ENCODE measurements at regions not wholly inside any gene's neighbourhood (a gene's known extent, or its start where the extent isn't known, plus 50 kb on each side); places are given as distances from the start of the nearest gene placed in this dataset.

DNA sequence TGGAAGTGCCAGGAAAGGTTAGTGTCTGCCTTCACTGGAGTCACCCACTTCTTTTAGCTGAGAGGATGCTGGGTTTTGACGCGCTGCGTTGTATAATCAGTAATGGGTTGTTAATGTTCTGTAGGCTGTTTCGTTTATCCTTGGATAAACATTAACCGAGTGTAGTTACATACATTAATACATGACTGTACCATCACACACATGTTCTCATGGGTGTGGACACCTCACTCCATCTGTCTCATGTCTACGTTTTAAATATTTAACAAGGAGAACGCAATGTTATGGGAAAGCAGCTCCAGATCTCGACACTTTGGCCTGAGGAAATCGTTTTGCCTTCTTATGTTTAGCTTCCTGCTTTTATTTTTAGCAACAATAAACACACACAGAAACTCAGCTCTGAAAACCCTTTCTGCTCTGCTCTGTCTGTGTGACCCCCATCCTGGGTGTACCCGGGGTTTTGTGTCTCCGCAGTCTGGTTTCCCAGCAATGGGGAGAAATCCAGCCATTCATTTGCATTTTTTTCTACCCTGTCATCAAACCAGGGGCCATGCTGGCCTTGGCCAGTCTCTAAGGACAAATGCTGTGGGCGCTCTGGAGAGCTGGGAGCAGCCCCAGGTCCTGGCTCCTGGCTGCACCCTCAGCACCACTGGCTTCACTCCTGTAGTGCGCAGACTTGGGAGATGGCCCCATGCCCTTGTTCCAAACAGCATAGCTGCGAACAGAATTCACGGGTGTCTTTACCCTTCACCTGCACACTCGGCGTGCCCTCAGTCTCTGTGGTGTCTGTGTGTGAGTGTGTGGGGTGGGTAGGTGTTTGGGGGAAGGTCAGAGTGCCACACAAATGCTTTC, 110.8 kb downstream of the ERMARD start:
- H3K4me1 ChIP-seq (ENCODE audit: control extremely low read depth in 1 of 4, control insufficient read depth in 4 of 4, insufficient read depth in 4 of 4, low read length in 3 of 4): no peaks in the 10 kb centered on the region
- WGBS (ENCODE audit: insufficient coverage): 72% methylated on average over 11 of the region's 17 CpGs
- no peaks in the 10 kb centered on the region for H3K36me3 ChIP-seq (ENCODE audit: control insufficient read depth in 4 of 4, insufficient read depth in 4 of 4, low read length in 3 of 4)
- H3K27me3 ChIP-seq (replicated peaks in 2 of 5; ENCODE audit: control insufficient read depth in 4 of 5, insufficient read depth in 5 of 5, low read length in 4 of 5): peaks cover 0 to 2% (median 0%) of the 10 kb centered on the region in 5 experiments
- H3K27ac ChIP-seq (ENCODE audit: insufficient read depth in 1 of 2, low read depth in 1 of 2, low read length in 2 of 2, poor library complexity in 1 of 2, severe bottlenecking in 2 of 2): no peak overlapping the region
- ChIA-PET CTCF (interaction anchor here (1.3 kb wide), 1 partner anchor 31 kb away, joined by 3 read pairs; no protein-coding TSS in a partner anchor), POLR2A (no interaction called here)
- no peak overlapping the region for H3K4me3 ChIP-seq (ENCODE audit: control insufficient read depth in 1 of 7, extremely low read depth in 1 of 7, insufficient read depth in 4 of 7, low read depth in 2 of 7, low read length in 6 of 7)
- no peak for DNase-seq
- peaks cover 0 to 11% (median 6%) of the 10 kb centered on the region in 5 experiments for H3K9me3 ChIP-seq (ENCODE audit: control extremely low read depth in 1 of 5, control insufficient read depth in 4 of 5, insufficient read depth in 2 of 5, low read depth in 1 of 5, low read length in 4 of 5)

- CTCF ChIA-PET: interaction anchor here (1.3 kb wide), 1 partner anchor 30 kb away, joined by 3 read pairs; no protein-coding TSS in a partner anchor
- WGBS (ENCODE audit: insufficient coverage): 94% methylated on average over 17 of the region's 17 CpGs
Measured at GRCh38 chr6:169861431-169862042, 110.1 kb downstream of the ERMARD start.

GRCh38 chr6:169859978-169860703, 108.7 kb downstream of the ERMARD start:
- H3K27me3 ChIP-seq (replicated peaks in 2 of 5; ENCODE audit: control insufficient read depth in 4 of 5, insufficient read depth in 5 of 5, low read length in 4 of 5): peaks cover 0 to 2% (median 0%) of the 10 kb centered on the region in 5 experiments
- H3K4me3 ChIP-seq (ENCODE audit: control insufficient read depth in 1 of 7, extremely low read depth in 1 of 7, insufficient read depth in 4 of 7, low read depth in 2 of 7, low read length in 6 of 7): no peak overlapping the region
- POLR2A ChIA-PET: no interaction called here
- H3K27ac ChIP-seq (ENCODE audit: insufficient read depth in 1 of 2, low read depth in 1 of 2, low read length in 2 of 2, poor library complexity in 1 of 2, severe bottlenecking in 2 of 2): no peak overlapping the region
- H3K4me1 ChIP-seq (ENCODE audit: control extremely low read depth in 1 of 4, control insufficient read depth in 4 of 4, insufficient read depth in 4 of 4, low read length in 3 of 4): no peaks in the 10 kb centered on the region
- WGBS (ENCODE audit: insufficient coverage): 80% methylated on average over 17 of the region's 18 CpGs
- no peaks in the 10 kb centered on the region for H3K36me3 ChIP-seq (ENCODE audit: control insufficient read depth in 4 of 4, insufficient read depth in 4 of 4, low read length in 3 of 4)
- H3K9me3 ChIP-seq (ENCODE audit: control extremely low read depth in 1 of 5, control insufficient read depth in 4 of 5, insufficient read depth in 2 of 5, low read depth in 1 of 5, low read length in 4 of 5): peaks cover 0 to 11% (median 6%) of the 10 kb centered on the region in 5 experiments
- CTCF ChIA-PET: no interaction called here
- DNase-seq: no peak

More at GRCh38 chr6:169861431-169862042, 110.1 kb downstream of the ERMARD start:
- POLR2A ChIA-PET: no interaction called here
- Histone ChIP-seq H3K36me3 (ENCODE audit: control insufficient read depth in 4 of 4, insufficient read depth in 4 of 4, low read length in 3 of 4) (no peaks in the 10 kb centered on the region), H3K27ac (ENCODE audit: insufficient read depth in 1 of 2, low read depth in 1 of 2, low read length in 2 of 2, poor library complexity in 1 of 2, severe bottlenecking in 2 of 2) (no peak overlapping the region), H3K4me3 (ENCODE audit: control insufficient read depth in 1 of 7, extremely low read depth in 1 of 7, insufficient read depth in 4 of 7, low read depth in 2 of 7, low read length in 6 of 7) (no peak overlapping the region), H3K9me3 (ENCODE audit: control extremely low read depth in 1 of 5, control insufficient read depth in 4 of 5, insufficient read depth in 2 of 5, low read depth in 1 of 5, low read length in 4 of 5) (peaks cover 0 to 11% (median 6%) of the 10 kb centered on the region in 5 experiments), H3K4me1 (ENCODE audit: control extremely low read depth in 1 of 4, control insufficient read depth in 4 of 4, insufficient read depth in 4 of 4, low read length in 3 of 4) (no peaks in the 10 kb centered on the region), H3K27me3 (replicated peaks in 2 of 5; ENCODE audit: control insufficient read depth in 4 of 5, insufficient read depth in 5 of 5, low read length in 4 of 5) (peaks cover 0 to 2% (median 0%) of the 10 kb centered on the region in 5 experiments)
- no peak for DNase-seq

GRCh38 chr6:169859401-169859977, 108.1 kb downstream of the ERMARD start:
- CTCF ChIA-PET: no interaction called here
- Histone ChIP-seq H3K9me3 (ENCODE audit: control extremely low read depth in 1 of 5, control insufficient read depth in 4 of 5, insufficient read depth in 2 of 5, low read depth in 1 of 5, low read length in 4 of 5) (peaks cover 0 to 14% (median 6%) of the 10 kb centered on the region in 5 experiments), H3K27me3 (replicated peaks in 2 of 5; ENCODE audit: control insufficient read depth in 4 of 5, insufficient read depth in 5 of 5, low read length in 4 of 5) (peaks cover 0 to 2% (median 0%) of the 10 kb centered on the region in 5 experiments), H3K36me3 (ENCODE audit: control insufficient read depth in 4 of 4, insufficient read depth in 4 of 4, low read length in 3 of 4) (no peaks in the 10 kb centered on the region), H3K4me3 (ENCODE audit: control insufficient read depth in 1 of 7, extremely low read depth in 1 of 7, insufficient read depth in 4 of 7, low read depth in 2 of 7, low read length in 6 of 7) (no peak overlapping the region), H3K27ac (ENCODE audit: insufficient read depth in 1 of 2, low read depth in 1 of 2, low read length in 2 of 2, poor library complexity in 1 of 2, severe bottlenecking in 2 of 2) (no peak overlapping the region), H3K4me1 (ENCODE audit: control extremely low read depth in 1 of 4, control insufficient read depth in 4 of 4, insufficient read depth in 4 of 4, low read length in 3 of 4) (no peaks in the 10 kb centered on the region)
- 95% methylated on average over 7 of the region's 7 CpGs for WGBS (ENCODE audit: insufficient coverage)
- no peak for DNase-seq
- POLR2A ChIA-PET: no interaction called here

- ChIA-PET POLR2A (no interaction called here), CTCF (interaction anchor here (1.5 kb wide), 1 partner anchor 28 kb away, joined by 4 read pairs; no protein-coding TSS in a partner anchor)
- no peak for DNase-seq
- peaks cover 0 to 2% (median 0%) of the 10 kb centered on the region in 5 experiments for H3K27me3 ChIP-seq (replicated peaks in 2 of 5; ENCODE audit: control insufficient read depth in 4 of 5, insufficient read depth in 5 of 5, low read length in 4 of 5)
- no peak overlapping the region for H3K4me3 ChIP-seq (ENCODE audit: control insufficient read depth in 1 of 7, extremely low read depth in 1 of 7, insufficient read depth in 4 of 7, low read depth in 2 of 7, low read length in 6 of 7)
- H3K27ac ChIP-seq (ENCODE audit: insufficient read depth in 1 of 2, low read depth in 1 of 2, low read length in 2 of 2, poor library complexity in 1 of 2, severe bottlenecking in 2 of 2): no peak overlapping the region
- no peaks in the 10 kb centered on the region for H3K4me1 ChIP-seq (ENCODE audit: control extremely low read depth in 1 of 4, control insufficient read depth in 4 of 4, insufficient read depth in 4 of 4, low read length in 3 of 4)
- no peaks in the 10 kb centered on the region for H3K36me3 ChIP-seq (ENCODE audit: control insufficient read depth in 4 of 4, insufficient read depth in 4 of 4, low read length in 3 of 4)
- 95% methylated on average over 10 of the region's 10 CpGs for WGBS (ENCODE audit: insufficient coverage)
- peaks cover 0 to 14% (median 6%) of the 10 kb centered on the region in 5 experiments for H3K9me3 ChIP-seq (ENCODE audit: control extremely low read depth in 1 of 5, control insufficient read depth in 4 of 5, insufficient read depth in 2 of 5, low read depth in 1 of 5, low read length in 4 of 5)
Measured at GRCh38 chr6:169858935-169859351, 107.5 kb downstream of the ERMARD start.

DNA sequence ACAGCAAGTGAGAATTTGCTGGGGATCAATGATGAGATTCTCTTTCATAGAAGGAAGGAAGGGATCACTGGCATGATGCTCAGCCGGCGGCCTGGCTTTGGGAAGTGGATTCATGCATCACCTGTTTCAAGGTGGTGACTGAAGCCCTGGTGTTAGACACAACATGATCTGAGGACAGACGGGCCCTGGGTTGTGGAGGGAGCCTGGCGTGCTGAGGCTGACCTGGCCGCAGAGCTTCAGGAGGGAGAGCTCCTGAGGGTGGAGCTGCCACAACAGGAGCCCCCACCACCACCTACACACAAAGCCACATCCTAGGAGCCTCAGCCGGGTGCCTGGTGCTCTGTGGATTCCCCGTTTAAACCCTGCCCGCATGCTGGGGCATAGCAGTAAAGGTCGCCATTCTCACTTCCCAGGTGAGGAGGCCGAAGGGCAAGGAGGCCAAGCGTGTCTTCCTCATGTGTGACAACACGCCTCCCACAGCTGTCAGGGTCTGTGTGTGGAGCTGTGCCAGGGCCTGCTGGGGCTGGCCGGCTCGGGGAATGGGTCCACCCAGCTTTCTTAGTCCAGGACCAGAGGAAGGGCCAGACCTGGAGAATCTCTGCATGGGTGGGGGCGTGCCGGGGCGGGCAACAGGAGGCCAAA, 107.0 kb downstream of the ERMARD start:
- Histone ChIP-seq H3K27ac (ENCODE audit: insufficient read depth in 1 of 2, low read depth in 1 of 2, low read length in 2 of 2, poor library complexity in 1 of 2, severe bottlenecking in 2 of 2) (no peak overlapping the region), H3K4me1 (ENCODE audit: control extremely low read depth in 1 of 4, control insufficient read depth in 4 of 4, insufficient read depth in 4 of 4, low read length in 3 of 4) (no peaks in the 10 kb centered on the region), H3K36me3 (ENCODE audit: control insufficient read depth in 4 of 4, insufficient read depth in 4 of 4, low read length in 3 of 4) (no peaks in the 10 kb centered on the region), H3K27me3 (replicated peaks in 2 of 5; ENCODE audit: control insufficient read depth in 4 of 5, insufficient read depth in 5 of 5, low read length in 4 of 5) (peaks cover 0 to 2% (median 0%) of the 10 kb centered on the region in 5 experiments), H3K4me3 (ENCODE audit: control insufficient read depth in 1 of 7, extremely low read depth in 1 of 7, insufficient read depth in 4 of 7, low read depth in 2 of 7, low read length in 6 of 7) (no peak overlapping the region), H3K9me3 (ENCODE audit: control extremely low read depth in 1 of 5, control insufficient read depth in 4 of 5, insufficient read depth in 2 of 5, low read depth in 1 of 5, low read length in 4 of 5) (peaks cover 0 to 14% (median 6%) of the 10 kb centered on the region in 5 experiments)
- ChIA-PET POLR2A (no interaction called here), CTCF (interaction anchor here (1.5 kb wide), 1 partner anchor 27 kb away, joined by 4 read pairs; no protein-coding TSS in a partner anchor)
- no peak for DNase-seq
- 97% methylated on average over 13 of the region's 17 CpGs for WGBS (ENCODE audit: insufficient coverage)
